ENCODE measurements at regions not wholly inside any gene's neighbourhood (a gene's known extent, or its start where the extent isn't known, plus 50 kb on each side); places are given as distances from the start of the nearest gene placed in this dataset.
"Not testable (repeated sequence)": the region's sequence is repeated elsewhere in the genome, so short reads cannot be mapped to it uniquely, and the experiment has no call there.

DNA sequence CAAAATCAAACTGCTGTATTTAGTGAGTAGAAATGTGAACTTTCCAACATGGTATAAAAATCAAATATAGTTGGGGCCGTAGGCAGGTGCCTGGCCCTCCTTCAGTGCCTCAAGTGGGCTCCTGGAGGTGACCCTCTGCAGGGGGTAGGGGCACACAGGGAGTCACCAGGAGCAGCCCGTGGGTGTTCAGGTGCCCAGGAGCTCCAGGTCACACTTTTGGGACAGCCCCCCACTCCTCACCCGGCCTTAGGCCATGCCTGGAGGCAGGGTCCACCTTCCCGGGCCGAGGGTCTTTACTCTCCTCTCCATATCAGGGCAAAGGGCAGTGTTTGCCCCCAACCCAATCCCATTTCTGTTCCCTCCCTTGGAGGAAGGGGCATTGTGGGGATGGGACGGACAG lies 108.0 kb upstream of the MTAP start:
- DNase-seq (ENCODE audit: low read depth in 2 of 2), result no peak

DNA sequence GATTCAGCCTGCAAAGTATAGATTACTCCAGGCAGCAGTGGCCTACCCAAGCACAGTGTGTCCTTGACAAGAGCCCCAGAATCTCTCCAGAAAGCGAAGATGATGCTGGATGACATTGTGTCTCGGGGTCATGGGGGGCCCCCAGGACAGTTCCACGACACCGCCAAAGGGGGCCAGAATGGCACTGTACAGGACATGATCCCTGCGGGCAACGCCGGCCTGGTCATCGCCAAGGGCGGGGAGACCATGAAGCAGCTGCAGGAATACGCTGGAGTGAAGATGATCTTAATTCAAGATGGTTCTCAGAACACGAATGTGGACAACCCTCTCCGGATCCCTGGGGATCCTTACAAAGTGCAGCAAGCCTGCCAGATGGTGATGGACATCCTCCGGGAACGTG lies 107.0 kb upstream of the MTAP start:
- no peak for DNase-seq (ENCODE audit: low read depth in 2 of 2)

DNA sequence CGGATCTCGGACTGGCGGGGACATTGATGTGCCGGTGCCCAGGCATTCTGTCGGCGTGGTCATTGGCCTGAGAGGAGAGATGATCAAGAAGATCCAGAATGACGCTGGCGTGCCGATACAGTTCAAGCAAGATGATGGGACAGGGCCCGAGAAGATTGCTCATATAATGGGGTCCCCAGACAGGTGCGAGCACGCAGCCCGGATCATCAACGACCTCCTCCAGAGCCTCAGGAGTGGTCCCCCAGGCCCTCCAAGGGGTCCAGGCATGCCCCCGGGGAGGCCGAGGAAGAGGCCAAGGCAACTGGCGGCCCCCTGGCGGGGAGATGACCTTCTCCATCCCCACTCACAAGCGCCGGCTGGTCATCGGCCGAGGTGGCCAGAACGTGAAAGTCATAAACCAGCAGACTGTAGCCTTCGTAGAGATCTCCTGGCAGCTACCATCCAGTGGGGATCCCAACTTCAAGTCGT lies 106.5 kb upstream of the MTAP start:
- DNase-seq (ENCODE audit: low read depth in 2 of 2), result no peak

DNA sequence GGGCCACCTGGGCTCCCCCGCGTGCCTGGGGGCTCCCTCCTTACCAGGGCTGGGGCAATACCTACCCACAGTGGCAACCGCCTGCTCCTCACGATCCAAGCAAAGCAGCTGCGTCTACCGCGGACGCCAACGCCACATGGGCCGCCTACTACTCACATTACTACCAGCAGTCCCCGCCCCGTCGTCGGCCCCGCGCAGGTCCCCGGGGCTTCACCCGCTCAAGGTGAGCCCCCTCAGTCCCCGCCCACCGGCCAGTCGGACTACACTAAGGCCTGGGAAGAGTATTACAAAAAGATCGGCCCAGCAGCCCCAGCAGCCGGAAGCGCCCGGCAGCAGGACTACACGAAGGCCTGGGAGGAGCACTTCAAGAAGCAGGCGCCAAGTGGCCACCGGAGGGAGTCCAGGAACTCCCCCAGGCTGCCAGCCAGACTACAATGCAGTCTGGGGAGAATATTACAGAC lies 106.0 kb upstream of the MTAP start:
- DNase-seq (ENCODE audit: low read depth in 2 of 2), result no peak

DNA sequence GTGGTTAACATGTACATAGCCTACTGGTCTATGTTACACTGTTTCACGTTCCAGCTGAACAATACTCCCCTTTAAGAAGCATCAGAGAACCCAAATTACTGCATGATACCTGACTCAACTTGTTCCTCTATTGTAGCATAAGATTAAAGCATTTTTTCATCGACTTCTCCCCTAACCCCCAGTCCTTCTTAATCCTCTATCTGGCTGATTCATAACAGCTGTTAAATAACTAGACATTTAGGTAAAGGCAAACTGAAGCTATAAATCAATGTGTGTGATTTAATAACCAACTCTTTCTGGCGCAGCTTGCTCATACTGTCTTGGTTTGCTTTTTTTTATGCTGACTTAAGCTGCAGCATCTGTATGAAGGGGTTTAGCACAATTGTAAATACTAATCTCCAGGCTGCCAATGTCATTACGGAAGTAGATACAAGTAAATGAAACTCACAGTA lies 94.2 kb upstream of the MTAP start:
- peak; percentile 78 to 82 for DNase-seq (ENCODE audit: low read depth in 2 of 2)

DNA sequence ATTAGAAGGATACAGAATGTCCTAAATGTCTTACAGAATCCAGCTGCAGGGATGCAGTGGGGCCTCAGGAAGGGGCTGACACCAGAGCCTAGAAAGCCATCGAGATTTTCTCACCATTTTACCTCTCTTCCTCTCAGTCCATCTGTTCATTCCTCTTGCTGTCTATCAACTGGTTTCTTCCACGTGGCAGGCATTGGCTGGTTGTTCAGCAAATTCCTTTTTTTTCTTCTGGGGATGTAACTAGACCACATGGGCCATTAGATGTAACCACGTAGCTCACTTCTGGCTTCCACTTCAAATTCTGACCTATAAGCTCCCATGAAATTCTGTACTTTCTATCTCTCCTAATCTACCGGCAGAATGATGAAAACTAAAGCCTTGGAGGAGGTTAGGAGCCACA lies 93.6 kb upstream of the MTAP start:
- no peak for DNase-seq (ENCODE audit: low read depth in 2 of 2)

DNA sequence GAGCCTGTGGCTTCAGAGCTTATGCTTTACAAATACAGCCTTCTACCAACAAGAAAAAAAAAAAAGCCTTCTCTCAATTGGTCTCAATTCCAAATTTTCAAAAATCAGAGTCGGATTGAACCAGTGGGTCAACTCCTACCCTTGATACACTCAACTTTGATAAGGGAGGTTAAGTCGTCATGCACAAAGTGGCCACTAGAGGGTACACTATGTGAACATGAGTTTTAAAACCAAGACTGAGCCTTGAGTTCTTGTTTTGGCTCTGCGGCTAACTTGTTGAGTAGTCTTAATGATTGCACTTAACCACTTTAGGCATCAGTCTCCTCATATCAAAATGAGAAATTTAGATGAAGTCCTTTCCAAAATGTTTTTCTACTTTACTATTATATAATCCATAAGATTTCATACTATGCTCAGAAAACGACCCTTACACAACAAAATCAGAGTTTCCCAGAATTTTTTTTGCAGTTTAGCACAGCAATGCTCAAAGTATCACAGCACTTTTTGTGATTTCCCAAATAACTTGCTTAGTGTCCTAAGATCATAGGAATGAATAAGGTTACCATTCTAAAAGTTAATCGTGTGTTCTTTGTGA lies 92.9 kb upstream of the MTAP start:
- no peak for DNase-seq (ENCODE audit: low read depth in 2 of 2)

DNA sequence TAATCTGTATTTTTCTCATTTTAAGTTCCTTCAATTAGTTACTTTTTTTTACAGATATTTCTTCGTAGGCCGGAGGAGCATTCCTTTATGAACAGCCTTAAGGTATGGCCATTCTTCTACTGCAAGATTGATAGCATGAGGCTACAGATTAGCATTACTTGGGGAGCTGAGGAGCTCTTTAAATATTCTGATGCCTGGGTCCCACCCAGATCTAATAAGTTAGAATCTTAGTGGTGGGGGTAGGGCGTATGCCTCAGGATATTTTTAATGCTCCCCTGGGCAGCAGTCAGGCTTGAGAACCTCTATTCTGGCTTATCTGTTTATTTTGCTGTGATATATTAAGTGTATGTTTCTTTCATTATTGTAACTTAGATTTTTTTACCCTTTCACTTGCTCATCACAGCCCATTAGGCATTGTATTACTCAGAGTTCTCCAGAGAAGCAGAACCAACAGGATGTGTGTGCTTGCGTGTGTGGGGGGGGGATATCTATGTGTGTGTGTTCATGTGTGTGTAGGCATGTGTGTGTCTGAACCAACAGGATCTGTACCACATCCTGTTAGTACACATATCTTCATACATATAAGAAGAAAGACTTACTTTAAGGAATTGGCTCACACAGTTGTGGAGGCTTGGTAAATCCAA lies 91.8 kb upstream of the MTAP start:
- no peak for DNase-seq (ENCODE audit: low read depth in 2 of 2)

DNA sequence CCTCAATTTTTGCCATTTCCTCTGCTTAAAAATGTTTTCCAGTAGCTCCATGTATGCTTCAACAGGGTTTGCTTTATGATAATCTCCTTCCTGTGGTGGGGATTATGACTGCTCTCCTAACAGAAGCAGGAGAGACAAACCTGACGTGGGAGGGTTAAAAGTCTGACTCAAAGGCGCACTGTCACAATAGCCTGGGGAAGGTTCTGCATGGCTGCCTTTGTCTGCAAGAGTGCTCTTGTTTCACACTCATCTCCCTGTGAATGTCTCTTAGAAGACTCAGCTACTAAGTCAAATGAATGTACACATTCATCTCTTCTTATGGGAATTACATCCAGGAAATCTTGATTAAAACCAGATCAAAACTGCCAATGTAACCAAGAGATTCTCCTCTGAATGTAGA lies 90.9 kb upstream of the MTAP start:
- DNase-seq (ENCODE audit: low read depth in 2 of 2), result no peak

DNA sequence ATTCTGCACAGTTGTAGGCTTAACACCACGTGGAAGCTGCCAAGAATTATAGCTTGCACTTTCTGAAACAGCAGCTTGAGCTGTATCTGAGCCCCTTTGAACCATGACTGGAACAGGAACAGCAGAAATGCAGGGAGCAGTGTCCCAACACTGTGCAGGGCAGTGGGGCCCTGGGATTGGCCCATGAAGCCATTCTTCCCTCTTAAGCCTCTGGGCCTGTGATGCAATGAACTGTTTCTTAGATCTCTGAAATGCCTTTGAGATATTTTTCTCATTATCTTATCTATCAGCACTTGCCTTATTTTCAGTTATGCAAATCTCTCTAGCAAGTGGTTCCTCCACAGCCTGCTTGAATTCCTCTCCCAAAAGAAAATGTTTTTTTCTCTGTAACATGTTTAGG lies 87.0 kb upstream of the MTAP start:
- peak in 1 of 2 experiments; percentile 26 for DNase-seq (ENCODE audit: low read depth in 2 of 2)

DNA sequence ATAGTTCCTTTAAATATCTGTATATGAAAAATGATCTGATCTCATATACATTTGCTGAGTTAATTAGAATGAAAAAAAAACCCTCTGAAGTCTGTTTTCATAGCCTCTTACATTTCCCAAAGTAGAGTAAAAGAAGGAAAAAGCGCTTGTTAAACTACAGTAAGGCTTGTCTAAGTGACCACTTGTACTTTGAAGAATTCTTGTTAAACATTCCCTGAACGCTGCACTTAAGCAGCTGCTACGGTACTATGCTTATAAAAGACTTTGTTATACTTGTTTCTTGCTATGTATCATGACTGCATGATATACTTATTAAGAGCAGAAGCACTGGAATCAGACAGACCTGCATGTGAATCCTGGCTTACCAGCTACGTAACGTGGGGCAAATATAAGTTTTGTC lies 81.7 kb upstream of the MTAP start:
- no peak for DNase-seq (ENCODE audit: low read depth in 2 of 2)

DNA sequence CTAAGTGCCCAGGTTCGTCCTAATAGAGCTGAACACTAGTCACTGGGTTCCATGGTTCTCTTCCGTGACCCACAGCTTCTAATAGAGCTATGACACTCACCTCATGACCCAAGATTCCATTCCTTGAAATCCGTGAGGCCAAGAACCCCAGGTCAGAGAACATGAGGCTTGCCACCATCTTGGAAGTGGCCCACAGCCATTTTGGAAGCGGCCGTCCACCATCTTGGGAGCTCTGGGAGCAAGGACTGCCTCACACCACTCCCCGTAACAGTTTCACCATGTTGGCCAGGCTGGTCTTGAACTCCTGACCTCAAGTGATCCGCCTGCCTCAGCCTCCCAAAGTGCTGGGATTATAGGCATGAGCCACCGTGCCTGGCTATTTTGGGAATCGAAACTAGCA lies 75.0 kb upstream of the MTAP start:
- not testable (repeated sequence) for DNase-seq (ENCODE audit: low read depth in 2 of 2)

DNA sequence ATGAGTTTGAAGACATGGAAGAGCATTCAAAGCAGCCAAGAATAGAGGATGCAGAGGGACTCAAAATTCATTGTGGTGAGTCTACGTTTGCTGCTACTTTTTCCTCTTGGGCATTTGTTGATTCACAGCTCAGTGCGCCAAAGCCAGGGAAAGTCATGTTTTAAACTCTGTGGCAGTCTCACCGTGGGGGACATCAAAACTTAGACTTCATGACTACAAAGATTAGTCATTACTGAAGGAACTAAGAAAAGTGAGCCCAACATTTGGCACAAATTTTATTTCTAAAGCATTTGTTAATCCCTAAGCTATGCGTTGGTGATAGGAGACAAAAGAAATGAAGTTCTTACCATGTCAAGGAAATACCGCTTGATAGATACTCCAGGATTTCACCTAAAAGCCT lies 73.7 kb upstream of the MTAP start:
- no peak for DNase-seq (ENCODE audit: low read depth in 2 of 2)

DNA sequence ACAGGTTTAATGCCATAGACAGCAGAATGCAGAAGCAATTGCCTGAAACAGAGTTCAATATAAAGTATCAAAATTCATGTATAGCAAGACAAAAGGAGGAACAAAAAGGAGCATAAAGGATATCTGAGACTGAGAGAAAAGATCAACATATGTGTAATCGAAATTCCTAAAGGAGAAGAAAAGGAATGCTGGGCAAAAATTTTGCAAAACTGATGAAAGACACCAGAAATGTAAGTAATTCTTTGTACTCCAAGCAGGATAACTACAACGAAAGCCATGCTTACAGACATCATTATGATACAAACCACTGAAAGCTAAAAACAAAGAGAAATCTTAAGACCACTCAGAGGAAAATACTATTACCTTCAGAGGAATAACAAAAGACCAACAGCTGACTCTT lies 72.8 kb upstream of the MTAP start:
- no peak for DNase-seq (ENCODE audit: low read depth in 2 of 2)

DNA sequence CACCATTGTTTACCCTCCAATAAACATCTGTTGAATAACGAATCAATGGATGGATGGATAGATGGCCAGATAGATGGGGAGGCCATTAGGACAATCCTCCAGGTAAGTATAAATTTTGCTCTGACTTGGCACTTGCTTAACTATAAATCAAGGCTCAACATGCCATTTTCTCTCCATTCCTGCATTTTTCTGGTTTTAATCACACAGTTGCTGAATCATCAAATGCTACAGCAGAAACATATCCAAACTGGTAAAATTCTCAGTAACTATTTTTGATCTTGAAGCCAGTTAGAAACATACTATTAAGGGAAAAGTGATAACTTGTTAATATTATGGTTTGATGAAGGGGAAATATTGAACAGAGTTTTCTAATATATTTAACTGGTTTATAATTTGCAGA lies 71.5 kb upstream of the MTAP start:
- no peak for DNase-seq (ENCODE audit: low read depth in 2 of 2)

DNA sequence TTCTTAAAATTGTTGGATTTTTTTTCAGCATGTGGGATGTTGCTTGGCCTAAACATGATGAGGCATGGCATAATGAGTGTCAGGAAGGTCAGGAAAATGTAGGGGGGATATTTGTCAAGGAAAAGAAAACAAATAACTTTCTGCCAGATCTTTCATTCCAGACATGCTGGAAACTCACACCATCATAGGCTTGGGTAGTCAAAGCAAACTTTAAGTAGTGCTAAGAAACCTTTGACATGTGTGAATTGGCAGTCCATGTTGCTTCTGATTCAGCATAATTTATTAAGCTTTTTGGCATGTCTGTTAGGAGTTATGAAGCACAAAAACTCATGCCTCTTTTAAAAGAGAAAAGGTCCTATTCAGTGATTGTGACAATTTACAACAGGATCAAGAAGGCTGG lies 61.3 kb upstream of the MTAP start:
- DNase-seq (ENCODE audit: low read depth in 2 of 2), result no peak

DNA sequence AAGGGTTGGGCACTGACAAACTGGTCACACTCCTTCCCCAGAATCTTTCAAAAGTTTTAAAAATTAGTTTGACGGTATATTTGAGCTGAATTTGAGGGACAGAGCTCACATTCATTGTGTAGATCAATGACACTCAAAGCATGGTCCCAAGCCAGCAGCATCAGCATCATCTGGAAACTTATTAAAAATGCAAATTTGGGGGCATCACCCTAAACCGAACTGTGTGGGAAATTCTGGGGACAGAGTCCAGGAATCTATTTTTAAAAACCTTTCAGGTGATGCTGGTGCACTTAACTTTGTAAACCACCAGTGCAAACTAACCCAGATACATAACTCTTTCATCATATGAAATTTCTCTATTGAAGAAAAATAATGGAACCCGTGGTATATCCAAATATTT lies 58.1 kb upstream of the MTAP start:
- DNase-seq (ENCODE audit: low read depth in 2 of 2), result no peak

DNA sequence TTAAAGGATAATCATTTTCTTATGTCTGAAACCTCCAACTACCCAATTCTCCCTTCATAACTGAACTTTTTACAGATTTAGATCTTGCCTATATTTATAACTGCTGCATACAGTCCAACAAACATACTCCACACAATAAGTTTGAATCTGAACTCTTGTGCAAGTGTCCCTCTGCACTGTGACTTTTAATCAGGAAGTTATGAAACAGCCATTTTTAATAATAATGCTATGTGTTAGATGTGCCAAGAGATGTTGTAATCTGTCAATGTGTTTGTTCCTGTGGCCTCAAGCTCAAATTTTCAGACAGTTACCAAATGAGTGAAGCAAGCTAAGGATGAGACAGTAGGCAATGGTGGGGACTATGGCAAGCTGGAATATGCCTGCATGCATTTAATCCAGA lies 57.6 kb upstream of the MTAP start:
- peak; percentile 86 to 89 for DNase-seq (ENCODE audit: low read depth in 2 of 2)

DNA sequence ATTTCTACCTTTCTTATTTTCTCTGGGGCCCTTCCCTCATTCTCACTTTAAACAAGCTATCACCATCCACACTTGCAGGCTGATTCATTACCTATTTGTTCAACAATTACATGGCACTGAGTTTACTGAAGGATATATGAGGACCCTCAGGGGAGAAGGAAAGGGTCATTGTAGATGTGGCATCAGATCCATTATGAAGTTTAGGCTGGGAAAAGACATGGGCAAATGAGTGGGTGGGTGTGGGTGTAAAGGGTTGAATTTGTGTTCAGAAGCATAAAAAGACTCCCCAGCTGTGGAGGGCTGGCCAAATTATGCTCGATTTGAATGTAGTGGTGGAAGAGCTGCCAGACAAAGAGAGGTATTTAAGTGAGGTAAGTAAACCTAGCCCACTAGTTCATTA lies 55.9 kb upstream of the MTAP start:
- DNase-seq (ENCODE audit: low read depth in 2 of 2), result no peak

DNA sequence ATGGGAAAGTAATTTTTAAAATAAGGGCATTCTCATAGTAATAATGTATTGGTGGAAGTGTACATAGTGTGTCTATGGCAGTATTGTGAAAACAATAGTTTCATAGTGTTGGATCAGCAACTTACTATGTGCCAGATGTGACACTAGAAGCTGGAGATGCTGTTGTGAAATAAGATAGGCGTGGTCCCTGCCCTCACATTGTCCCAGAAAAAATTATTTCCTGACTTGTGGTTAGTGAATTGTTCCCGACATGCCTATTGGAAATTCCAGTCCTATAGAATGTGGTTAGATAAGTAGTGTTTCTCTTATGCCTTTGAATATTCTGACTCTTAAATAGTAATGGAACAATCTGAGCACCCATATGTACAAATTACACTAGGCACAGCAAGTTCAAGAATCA lies 55.3 kb upstream of the MTAP start:
- DNase-seq (ENCODE audit: low read depth in 2 of 2), result peak; percentile 72 to 75

DNA sequence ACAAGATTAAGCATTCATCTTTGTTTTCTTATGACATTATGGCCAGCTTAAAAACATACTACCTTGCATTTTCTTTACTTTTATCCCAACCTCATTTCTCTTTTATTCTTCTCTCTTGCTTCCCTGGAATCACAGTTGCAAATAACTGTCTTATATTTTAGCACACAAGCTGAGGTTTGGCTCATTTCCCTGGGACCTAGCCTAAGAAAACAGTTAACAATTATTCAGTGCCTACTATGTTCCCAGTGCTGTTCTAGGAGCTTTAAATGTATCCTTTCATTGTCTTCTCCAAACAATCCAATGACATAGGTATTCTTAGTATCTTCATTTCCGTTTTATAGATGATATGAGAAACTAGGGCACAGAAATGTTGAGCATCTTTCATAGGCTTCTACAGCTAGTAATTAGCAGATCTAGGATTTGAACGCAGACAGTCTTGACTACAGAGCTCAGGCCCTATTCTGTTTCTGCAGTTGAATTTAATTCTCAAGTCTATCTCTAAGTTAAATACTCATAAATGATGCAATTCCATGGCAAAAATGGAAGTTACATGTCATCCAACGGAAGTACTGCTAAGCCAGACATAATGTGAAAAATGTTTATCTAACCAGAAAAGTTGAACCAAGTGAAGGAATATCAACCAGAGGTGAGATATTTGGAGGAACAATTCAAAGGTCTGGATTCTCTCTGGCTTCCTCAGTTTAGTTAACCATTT lies 52.3 kb upstream of the MTAP start:
- no peak for DNase-seq (ENCODE audit: low read depth in 2 of 2)

DNA sequence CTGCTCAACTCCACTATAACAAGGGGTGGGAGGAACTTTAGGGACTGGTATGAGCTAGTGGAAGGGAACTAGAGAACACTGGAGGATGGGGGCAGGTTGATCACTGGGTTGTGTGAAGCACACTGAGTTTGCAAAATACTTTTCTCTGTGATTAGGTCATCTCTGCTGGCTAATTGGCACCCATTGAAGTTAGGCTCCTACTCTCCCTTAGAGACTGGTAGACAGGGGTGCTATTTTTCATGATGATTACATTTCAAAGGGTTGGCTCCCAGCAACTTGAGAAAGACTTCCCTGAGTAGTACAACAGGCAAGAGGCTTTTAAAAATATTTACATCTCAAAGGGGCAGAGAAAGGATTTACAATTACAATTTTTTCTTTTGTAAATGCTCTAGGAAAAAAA lies 50.4 kb upstream of the MTAP start:
- no peak for DNase-seq (ENCODE audit: low read depth in 2 of 2)

All from fibroblast of skin of left quadriceps (primary cell).